Pancreas (tissue), 10 donors: ENCODE measurements at regions not wholly inside any gene's neighbourhood (a gene's known extent, or its start where the extent isn't known, plus 50 kb on each side); places are given as distances from the start of the nearest gene placed in this dataset.
A peak's percentile ranks its signal among the peaks of the same experiment; 100 is the strongest.

Experiments
- ATAC-seq, 4 donors: fragments of 200-7000 bp; cut with Tn5 transposase; one replicate each; pipeline versions ENCODE4 v1.8.0 to v1.9.1; 2020; ENCODE audit warnings: mild to moderate bottlenecking in 4 of 4, moderate library complexity in 4 of 4
- DNase-seq, 6 donors: peaks; one replicate each; pipeline ENCODE4 v3.0.0-alpha.2; 2020
- FAIRE-seq: peaks from 2 replicates; lab custom pipeline; 2012; peaks lifted over from hg19 to GRCh38; lab: Jason Lieb, UNC
- H3K27ac ChIP-seq, 4 donors: fragments of 200-600 bp; sonication (generic); 1 replicate in 3 of 4; 2 replicates in 1 of 4; pipeline versions ENCODE4 v1.5.0 to v1.8.0; 2020
- H3K27me3 ChIP-seq, 4 donors: fragments of 200-600 bp; one replicate each; pipeline ENCODE4 v1.8.0; 2021
- H3K36me3 ChIP-seq, 3 donors: fragments of 200-600 bp; sonication (generic) in 1 of 3; one replicate each; pipeline versions ENCODE4 v1.5.0 to v1.8.0; 2020 to 2021
- H3K4me1 ChIP-seq, 3 donors: fragments of 200-600 bp; one replicate each; pipeline ENCODE4 v1.8.0; 2021
- H3K4me3 ChIP-seq, 4 donors: fragments of 200-600 bp; sonication (generic) in 2 of 4; one replicate each; pipeline versions ENCODE4 v1.5.0 to v1.8.0; 2020 to 2021
- H3K9me3 ChIP-seq, 4 donors: fragments of 200-600 bp; one replicate each; pipeline ENCODE4 v1.8.0; 2021
- CTCF ChIP-seq, 4 donors: fragments of 200-600 bp; sonication (generic) in 3 of 4; IDR thresholded peaks; one replicate each; pipeline versions ENCODE4 v1.5.0 to v1.8.0; 2021; ENCODE audit warnings: antibody characterized with exemption in 4 of 4
- WGBS, 2 donors: extraction: QIAGEN DNeasy Blood & Tissue Kit; methylation state at CpG; one replicate each; pipeline ENCODE4 v1.1.7; 2013; 5-methylcytosine and 5-hydroxymethylcytosine counted together
- intact Hi-C, 3 donors: fragments of 100-400 bp; cut with DNase I; formaldehyde crosslinking; loops; one replicate each; pipeline versions ENCODE4 v1.11.1 to v1.14.2; 2022
- donor health status: healthy with polysubstance abuse.
- donor health status: DM: no; HTN: no; CAD: no; lungs with moderate emphysema.
- donor health status: DM: no; HTN: no; CAD: no.
- donor health status: control.
- donor health status: control.
- donor health status: Bipolar disorder and iron deficiency.
- donor health status: DM: yes; HTN: yes; CAD: no.
- donor health status: DM: no; HTN: no; CAD: no.
- donor health status: DM: no; HTN: no; CAD: no.
- donor health status: DM: yes; HTN: yes; CAD: no.

- Histone ChIP-seq H3K36me3 (no peaks in the 10 kb centered on the region), H3K27me3 (peaks cover 0 to 4% (median 1%) of the 10 kb centered on the region in 4 donors), H3K4me1 (no peaks in the 10 kb centered on the region), H3K9me3 (no peaks in the 10 kb centered on the region), H3K27ac (no peak overlapping the region), H3K4me3 (no peak overlapping the region)
- TF ChIP-seq CTCF (IDR thresholded peaks at IDR 0.05) = no peak
- intact Hi-C loops = no loop called here
- FAIRE-seq (no peak), DNase-seq (no peak), ATAC-seq (no peak)
These were observed 216.4 kb upstream of the GJB5 start for GRCh38 chr1:34538481-34538880.

DNA sequence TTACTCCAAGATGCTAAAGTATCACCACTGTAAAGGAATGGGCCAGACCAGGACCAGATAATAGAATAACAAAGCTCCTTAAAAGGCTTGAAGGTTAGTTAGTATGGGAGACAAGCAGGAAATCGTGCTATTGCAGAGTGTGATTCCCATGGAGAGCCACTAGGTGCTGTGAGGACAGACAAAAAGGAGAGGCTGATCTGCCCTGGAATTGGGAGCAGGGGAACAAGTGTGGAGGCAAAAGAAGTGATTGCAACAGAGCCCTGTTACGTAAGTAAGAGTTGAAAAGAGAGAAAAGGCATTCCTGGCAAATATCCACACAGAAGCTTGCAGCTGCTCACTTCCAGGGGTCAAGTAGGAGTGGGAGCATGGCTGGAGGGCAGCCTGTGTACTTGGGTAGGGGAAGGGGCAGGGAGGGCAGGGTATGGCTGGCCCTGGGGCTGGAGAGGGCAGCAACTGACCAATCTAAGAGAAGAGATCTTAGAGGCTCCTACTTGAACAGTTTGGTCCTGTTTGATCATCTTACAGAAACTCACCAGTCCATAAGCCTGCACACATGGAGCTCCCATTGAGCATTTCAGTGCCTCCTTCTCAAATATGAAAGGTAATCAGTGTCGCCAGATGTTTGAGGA is 207.7 kb upstream of the GJB5 start:
- intact Hi-C loops = no loop called here
- Histone ChIP-seq H3K4me1 (no peaks in the 10 kb centered on the region), H3K27ac (no peak overlapping the region), H3K36me3 (no peaks in the 10 kb centered on the region), H3K27me3 (no peaks in the 10 kb centered on the region), H3K9me3 (no peaks in the 10 kb centered on the region), H3K4me3 (no peak overlapping the region)
- WGBS, 2 donors = 34 to 38% methylated on average over 3 of the region's 3 CpGs
- no peak for FAIRE-seq
- no peak for TF ChIP-seq CTCF (IDR thresholded peaks at IDR 0.05)
- no peak for DNase-seq
- no peak for ATAC-seq

DNA sequence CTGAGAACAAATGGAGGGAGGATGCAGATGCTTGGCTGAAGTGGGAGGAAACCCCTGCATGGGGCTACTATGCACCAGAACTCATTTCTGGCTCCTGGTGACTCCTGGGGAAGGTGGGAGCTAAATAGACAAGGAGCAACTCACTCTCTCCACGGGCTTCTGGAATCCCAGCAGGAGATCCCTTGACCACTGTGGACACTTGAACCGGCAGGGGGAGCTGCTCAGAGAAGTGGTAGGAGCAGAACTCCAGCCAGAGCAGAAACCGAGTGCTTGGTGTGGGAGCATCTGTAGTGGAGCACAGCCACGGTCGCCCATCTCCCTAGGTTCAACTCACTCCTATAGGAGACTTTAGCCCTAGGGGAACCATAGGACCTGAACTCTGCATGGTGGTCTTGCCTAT is 205.6 kb upstream of the GJB5 start:
- intact Hi-C loops = no loop called here
- FAIRE-seq = no peak
- Histone ChIP-seq H3K4me1 (no peaks in the 10 kb centered on the region), H3K27me3 (no peaks in the 10 kb centered on the region), H3K27ac (no peak overlapping the region), H3K36me3 (no peaks in the 10 kb centered on the region), H3K4me3 (no peak overlapping the region), H3K9me3 (no peaks in the 10 kb centered on the region)
- no peak for ATAC-seq
- TF ChIP-seq CTCF (IDR thresholded peaks at IDR 0.05) = no peak
- DNase-seq = peak in 3 of 6 donors; percentile 15 to 51 (median 16)
- 14 to 17% methylated on average over 5 of the region's 5 CpGs for WGBS, 2 donors

GRCh38 chr1:34578306-34578705 is 176.5 kb upstream of the GJB5 start:
- ATAC-seq = no peak

More at GRCh38 chr1:34578306-34578705, 176.5 kb upstream of the GJB5 start:
- H3K27ac ChIP-seq = no peak overlapping the region
- peaks cover 0 to 9% (median 0%) of the 10 kb centered on the region in 4 donors for H3K27me3 ChIP-seq
- no peaks in the 10 kb centered on the region for H3K9me3 ChIP-seq
- TF ChIP-seq CTCF (IDR thresholded peaks at IDR 0.05) = no peak
- no peaks in the 10 kb centered on the region for H3K36me3 ChIP-seq
- H3K4me1 ChIP-seq = no peaks in the 10 kb centered on the region
- 26 to 44% methylated on average over 3 of the region's 3 CpGs for WGBS, 2 donors
- no peak overlapping the region for H3K4me3 ChIP-seq
- DNase-seq (no peak), FAIRE-seq (no peak)
- intact Hi-C loops = no loop called here
